Esophagus (tissue), 2 donors: ENCODE measurements at regions not wholly inside any gene's neighbourhood (a gene's known extent, or its start where the extent isn't known, plus 50 kb on each side); places are given as distances from the start of the nearest gene placed in this dataset.

Source experiments
- H3K27ac ChIP-seq, 2 donors: one replicate each; pipeline ENCODE4 v1.5.1; 2013; ENCODE audit warnings: low read depth in 2 of 2, mild to moderate bottlenecking in 2 of 2, inconsistent platforms in 1 of 2, low read length in 1 of 2, moderate library complexity in 1 of 2
- H3K27me3 ChIP-seq, 2 donors: one replicate each; pipeline ENCODE4 v1.6.1; 2013; ENCODE audit warnings: low read length in 2 of 2, control low read depth in 1 of 2, mild to moderate bottlenecking in 1 of 2; ENCODE audit not compliant: insufficient read depth in 2 of 2, control insufficient read depth in 1 of 2
- H3K36me3 ChIP-seq, 2 donors: one replicate each; pipeline ENCODE4 v1.6.1; 2013; ENCODE audit warnings: low read length in 1 of 2; ENCODE audit not compliant: control insufficient read depth in 2 of 2, insufficient read depth in 2 of 2
- H3K4me1 ChIP-seq, 2 donors: one replicate each; pipeline ENCODE4 v1.6.1; 2013; ENCODE audit warnings: low read length in 1 of 2; ENCODE audit not compliant: control insufficient read depth in 2 of 2, insufficient read depth in 2 of 2
- H3K4me3 ChIP-seq, 2 donors: one replicate each; pipeline ENCODE4 v1.5.1; 2013; ENCODE audit warnings: low read length in 2 of 2, mild to moderate bottlenecking in 2 of 2, low read depth in 1 of 2, moderate library complexity in 1 of 2
- H3K9me3 ChIP-seq, 2 donors: one replicate each; pipeline ENCODE4 v1.6.1; 2013; ENCODE audit warnings: mild to moderate bottlenecking in 2 of 2, low read depth in 1 of 2, low read length in 1 of 2, moderate library complexity in 1 of 2; ENCODE audit not compliant: control insufficient read depth in 2 of 2, insufficient read depth in 1 of 2
- WGBS, 2 donors: extraction: QIAGEN DNeasy Blood & Tissue Kit; methylation state at CpG; one replicate each; pipeline ENCODE4 v1.1.7; 2013; 5-methylcytosine and 5-hydroxymethylcytosine counted together
- donor health status: healthy with polysubstance abuse.
- donor health status: Bipolar disorder and iron deficiency.

DNA sequence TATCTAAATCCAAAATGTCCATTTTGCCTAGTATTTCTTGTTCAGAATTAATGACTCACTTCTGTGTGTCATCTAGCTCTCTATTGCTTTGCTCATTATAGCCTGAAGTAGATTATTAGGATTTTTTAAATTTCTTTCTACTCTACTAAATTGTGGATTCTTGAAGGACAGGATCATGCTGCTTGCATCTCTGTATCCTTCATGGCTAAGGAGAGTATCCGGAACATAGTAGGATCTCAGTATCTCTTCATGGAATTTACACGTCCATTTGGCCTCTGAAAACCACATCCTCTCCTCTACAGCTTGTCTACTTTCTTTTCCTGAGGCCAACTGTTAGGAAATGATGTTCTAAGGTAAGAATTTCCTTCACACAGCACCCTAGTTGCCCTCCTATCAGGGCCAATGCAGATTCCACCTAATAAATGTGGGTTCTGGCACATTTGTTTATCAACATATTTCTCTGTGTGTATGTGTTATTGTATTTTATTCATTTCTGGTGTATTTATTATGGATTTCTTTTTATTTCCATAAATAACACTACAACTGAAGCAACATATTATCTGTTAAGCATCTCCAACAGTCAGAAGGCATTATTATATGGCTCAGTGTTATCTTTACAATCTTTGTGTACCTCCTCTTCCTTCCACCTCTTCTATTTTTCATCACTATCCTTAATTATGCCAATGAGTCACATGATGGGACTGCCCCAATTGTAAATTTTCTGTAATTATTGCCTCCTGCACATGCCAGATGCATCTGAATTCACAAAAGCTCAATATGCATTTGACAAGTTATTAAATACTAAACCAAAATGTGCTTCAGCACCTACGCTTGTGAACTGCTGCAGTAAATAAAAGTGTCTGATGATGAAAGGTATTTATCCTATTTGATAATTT is 557.8 kb upstream of the TLE4 start:
- H3K9me3 ChIP-seq: no peaks in the 10 kb centered on the region
- no peak overlapping the region for H3K27ac ChIP-seq
- WGBS, 2 donors: 81% methylated on average over 3 of the region's 3 CpGs
- H3K27me3 ChIP-seq: no peaks in the 10 kb centered on the region
- no peak overlapping the region for H3K4me3 ChIP-seq
- no peaks in the 10 kb centered on the region for H3K36me3 ChIP-seq
- H3K4me1 ChIP-seq: no peaks in the 10 kb centered on the region

DNA sequence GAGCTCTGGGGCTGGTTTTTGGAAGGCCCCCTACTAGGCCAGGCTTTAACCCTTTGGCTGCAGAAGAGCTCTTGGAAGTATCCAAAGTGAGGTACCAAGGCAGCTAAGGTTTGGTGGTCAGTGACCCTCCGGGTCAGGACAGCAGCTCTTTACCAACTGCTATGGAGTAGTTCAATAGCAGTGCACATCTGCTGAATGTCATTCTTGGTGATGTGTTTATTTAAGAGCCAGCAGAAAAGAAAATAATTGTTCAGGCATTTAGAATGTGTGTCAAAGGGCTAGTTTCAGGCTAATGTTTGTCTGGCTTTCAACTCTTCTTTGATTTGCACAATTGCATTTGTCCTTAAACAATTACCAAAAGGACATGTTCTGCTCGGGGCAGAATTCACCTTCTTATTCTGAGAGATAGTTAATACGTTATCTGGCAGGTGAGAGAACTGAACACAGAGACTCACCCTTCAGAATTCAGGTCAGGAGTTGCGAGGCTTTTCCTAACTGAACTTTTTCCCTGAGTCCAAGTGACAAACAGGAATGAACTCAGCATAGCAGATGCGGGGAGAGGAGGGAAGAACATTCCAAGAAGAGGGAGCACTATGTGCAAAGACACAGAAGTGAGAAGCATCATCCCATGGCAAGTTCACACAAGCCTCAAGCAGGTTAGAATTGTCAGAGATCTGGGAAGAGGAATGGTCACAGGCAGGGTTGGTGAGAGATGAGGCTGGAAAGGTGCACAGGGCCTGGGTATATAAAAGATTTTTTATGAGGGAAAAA is 556.7 kb upstream of the TLE4 start:
- WGBS, 2 donors: 39 to 46% methylated on average over 5 of the region's 5 CpGs
- Histone ChIP-seq H3K9me3 (no peaks in the 10 kb centered on the region), H3K4me1 (no peaks in the 10 kb centered on the region), H3K4me3 (no peak overlapping the region), H3K27me3 (no peaks in the 10 kb centered on the region), H3K36me3 (no peaks in the 10 kb centered on the region), H3K27ac (no peak overlapping the region)

DNA sequence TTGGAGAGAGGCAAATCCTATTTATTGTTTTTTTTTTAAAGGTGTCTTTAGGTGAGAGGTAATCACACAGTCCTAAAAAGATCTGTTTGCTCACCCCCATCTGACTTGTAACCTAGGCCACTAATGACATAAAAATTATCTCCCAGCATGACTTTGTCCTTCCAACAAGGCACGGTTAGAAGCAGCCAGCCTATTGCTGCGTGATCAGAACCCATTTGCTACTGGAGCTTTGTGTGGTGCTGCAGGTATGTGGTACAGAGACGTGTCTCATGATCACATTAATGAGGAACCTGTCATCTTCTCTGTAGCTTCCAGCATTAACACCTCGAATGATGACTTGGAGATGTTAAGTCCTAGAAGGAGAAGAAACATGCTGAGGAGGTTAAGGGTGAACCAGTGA is 555.8 kb upstream of the TLE4 start:
- WGBS, 2 donors: 83 to 88% methylated on average over 4 of the region's 4 CpGs
- no peaks in the 10 kb centered on the region for H3K9me3 ChIP-seq

DNA sequence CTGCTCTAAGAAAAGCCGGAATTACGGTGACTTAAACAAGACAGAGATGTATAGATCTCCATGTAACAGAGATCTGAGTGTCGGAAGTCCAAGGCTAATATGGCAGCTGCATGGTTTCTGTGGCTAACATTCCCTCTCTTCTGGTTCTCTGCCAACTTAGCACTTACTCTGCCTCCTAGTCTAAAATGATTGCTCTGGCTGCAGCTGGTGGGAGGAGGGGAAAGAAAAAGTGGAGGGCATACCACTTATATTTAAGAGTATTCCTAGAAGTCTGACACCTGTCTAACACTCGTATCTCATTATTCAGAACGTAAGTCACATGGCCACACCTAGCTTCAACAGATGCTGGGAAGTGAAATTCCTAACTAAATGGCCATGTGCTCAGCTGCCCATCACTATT is 551.5 kb upstream of the TLE4 start:
- H3K27ac ChIP-seq: no peak overlapping the region
- no peak overlapping the region for H3K4me3 ChIP-seq
- no peaks in the 10 kb centered on the region for H3K4me1 ChIP-seq
- no peaks in the 10 kb centered on the region for H3K36me3 ChIP-seq
- WGBS, 2 donors: 89 to 90% methylated on average over 5 of the region's 5 CpGs
- H3K9me3 ChIP-seq: no peaks in the 10 kb centered on the region
- H3K27me3 ChIP-seq: no peaks in the 10 kb centered on the region

More for the DNA sequence above, 555.8 kb upstream of the TLE4 start:
- H3K4me3 ChIP-seq: no peak overlapping the region
- H3K27me3 ChIP-seq: no peaks in the 10 kb centered on the region
- no peaks in the 10 kb centered on the region for H3K36me3 ChIP-seq
- H3K4me1 ChIP-seq: no peaks in the 10 kb centered on the region
- H3K27ac ChIP-seq: no peak overlapping the region

DNA sequence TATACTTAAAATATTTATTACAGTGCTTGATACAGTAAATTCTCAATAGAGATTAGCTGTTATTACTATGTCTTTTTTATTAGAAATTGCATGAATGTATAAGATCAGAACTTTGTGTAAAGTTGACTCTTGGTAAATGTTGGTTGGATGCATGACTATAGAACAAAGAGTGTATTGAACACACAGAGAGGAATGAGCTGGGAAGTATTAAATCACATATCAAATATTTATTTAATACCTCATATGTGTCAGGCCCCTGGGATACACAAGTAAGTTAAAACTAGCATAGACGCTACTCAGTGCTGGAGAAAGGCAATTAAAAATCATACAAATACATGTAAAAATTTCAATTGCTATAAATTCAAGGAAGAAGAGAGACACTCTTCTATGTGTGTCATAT is 550.7 kb upstream of the TLE4 start:
- H3K4me1 ChIP-seq: no peaks in the 10 kb centered on the region
- 81 to 94% methylated on average over 1 of the region's 1 CpG for WGBS, 2 donors

DNA sequence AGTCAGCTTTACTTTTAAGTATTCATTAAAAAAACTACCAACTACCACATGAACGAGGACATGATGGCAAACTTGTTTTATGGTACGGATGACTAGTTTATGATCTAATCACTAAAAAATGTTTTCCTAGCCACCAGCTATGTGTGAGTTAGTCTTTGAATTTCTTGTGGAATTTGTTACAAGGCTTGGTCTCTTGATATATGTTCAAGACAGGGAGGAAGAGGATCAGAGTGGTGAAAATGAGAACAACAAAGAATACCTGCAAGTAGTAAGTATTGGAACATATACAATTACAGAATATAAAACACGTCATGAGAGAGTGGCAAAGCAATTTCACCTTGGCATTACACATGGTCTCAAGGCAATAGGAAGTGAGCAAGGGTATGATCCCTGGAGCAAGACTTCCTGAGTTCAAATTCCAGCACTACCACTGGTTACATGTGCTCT is 548.6 kb upstream of the TLE4 start:
- Histone ChIP-seq H3K27ac (no peak overlapping the region), H3K36me3 (no peaks in the 10 kb centered on the region), H3K4me1 (peaks cover 2 to 3% of the 10 kb centered on the region in 2 donors), H3K4me3 (no peak overlapping the region), H3K9me3 (no peaks in the 10 kb centered on the region), H3K27me3 (no peaks in the 10 kb centered on the region)
- 44 to 58% methylated on average over 3 of the region's 3 CpGs for WGBS, 2 donors

More for the DNA sequence above, 550.7 kb upstream of the TLE4 start:
- Histone ChIP-seq H3K27ac (no peak overlapping the region), H3K27me3 (no peaks in the 10 kb centered on the region), H3K4me3 (no peak overlapping the region), H3K9me3 (no peaks in the 10 kb centered on the region), H3K36me3 (no peaks in the 10 kb centered on the region)

DNA sequence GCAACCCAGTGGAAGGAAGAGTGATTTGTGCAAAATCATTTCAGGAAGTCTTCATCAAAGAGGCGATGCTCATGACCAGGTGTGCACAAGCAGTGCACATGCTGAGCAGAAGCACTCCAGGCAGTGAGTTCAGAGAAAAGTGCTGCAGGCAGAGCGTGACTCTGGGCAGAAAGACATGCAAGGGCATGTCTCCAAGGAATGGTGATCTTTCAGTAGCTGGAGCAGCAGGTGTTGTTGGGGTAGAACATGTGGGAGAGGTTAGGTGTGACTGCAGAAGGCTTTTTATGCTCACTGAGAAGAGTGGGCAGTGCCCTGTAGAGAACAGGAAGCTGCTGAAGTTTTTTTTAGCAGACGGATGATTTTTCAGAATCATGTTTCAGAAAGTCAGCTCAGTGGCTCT is 545.4 kb upstream of the TLE4 start:
- H3K27ac ChIP-seq: no peak overlapping the region
- peaks cover 2 to 3% of the 10 kb centered on the region in 2 donors for H3K4me1 ChIP-seq
- WGBS, 2 donors: 20 to 38% methylated on average over 3 of the region's 3 CpGs
- H3K27me3 ChIP-seq: no peaks in the 10 kb centered on the region
- no peak overlapping the region for H3K4me3 ChIP-seq
- H3K9me3 ChIP-seq: no peaks in the 10 kb centered on the region
- H3K36me3 ChIP-seq: no peaks in the 10 kb centered on the region

DNA sequence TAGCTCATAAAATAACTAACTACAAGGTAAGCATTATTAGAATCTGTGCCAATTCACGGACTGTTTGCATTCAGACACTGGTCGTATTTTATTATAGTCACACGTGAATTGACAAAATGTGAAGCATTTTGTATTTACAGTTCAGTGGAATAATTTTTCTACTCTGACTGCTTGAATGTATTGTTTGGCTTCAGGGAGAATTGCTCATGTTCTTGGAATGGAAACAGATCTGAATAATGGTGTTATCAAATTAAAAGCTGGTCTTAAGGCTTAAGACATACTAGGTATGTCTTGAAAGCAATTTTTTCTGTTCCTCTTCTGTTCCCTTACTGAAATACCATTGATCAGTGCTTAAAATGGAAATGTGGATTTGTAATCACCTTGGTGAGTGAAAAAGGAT is 543.7 kb upstream of the TLE4 start:
- Histone ChIP-seq H3K36me3 (no peaks in the 10 kb centered on the region), H3K27me3 (no peaks in the 10 kb centered on the region), H3K9me3 (no peaks in the 10 kb centered on the region), H3K27ac (no peak overlapping the region), H3K4me1 (peaks cover 2 to 3% of the 10 kb centered on the region in 2 donors), H3K4me3 (no peak overlapping the region)
- WGBS, 2 donors: 35 to 38% methylated on average over 3 of the region's 3 CpGs

DNA sequence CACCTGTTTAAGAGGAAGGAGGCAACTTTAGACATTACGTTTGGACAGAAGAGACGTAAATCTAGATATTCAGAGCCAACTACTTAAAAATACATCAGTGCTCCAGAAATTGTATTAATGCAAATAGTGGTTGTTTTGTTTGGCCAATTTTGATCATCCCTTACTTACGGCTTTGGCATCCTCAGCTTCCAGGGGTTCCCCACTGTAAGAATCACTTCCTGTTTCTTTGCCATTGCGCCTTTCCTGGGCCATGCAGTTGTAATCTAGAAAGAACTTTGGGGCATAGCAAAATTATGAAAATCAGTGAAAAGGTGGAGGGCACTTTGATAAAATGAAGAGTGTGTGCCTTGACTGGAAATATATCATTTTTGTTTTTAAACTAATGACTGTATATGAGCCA is 537.2 kb upstream of the TLE4 start:
- no peaks in the 10 kb centered on the region for H3K36me3 ChIP-seq
- no peaks in the 10 kb centered on the region for H3K27me3 ChIP-seq
- H3K27ac ChIP-seq: no peak overlapping the region
- no peak overlapping the region for H3K4me3 ChIP-seq
- H3K9me3 ChIP-seq: no peaks in the 10 kb centered on the region
- no peaks in the 10 kb centered on the region for H3K4me1 ChIP-seq
- 91 to 93% methylated on average over 4 of the region's 4 CpGs for WGBS, 2 donors
